NCI-H2029 (cell line): ENCODE measurements at regions not wholly inside any gene's neighbourhood (a gene's known extent, or its start where the extent isn't known, plus 50 kb on each side); places are given as distances from the start of the nearest gene placed in this dataset.
"Not testable (repeated sequence)": the region's sequence is repeated elsewhere in the genome, so short reads cannot be mapped to it uniquely, and the experiment has no call there.

Experiments used
- DNase-seq: peaks from one replicate; lab custom pipeline; 2025; lab: John Stamatoyannopoulos, UW

GRCh38 chr2:111400598-111401253 lies 280.0 kb downstream of the BCL2L11 start:
- DNase-seq = not testable (repeated sequence)

DNA sequence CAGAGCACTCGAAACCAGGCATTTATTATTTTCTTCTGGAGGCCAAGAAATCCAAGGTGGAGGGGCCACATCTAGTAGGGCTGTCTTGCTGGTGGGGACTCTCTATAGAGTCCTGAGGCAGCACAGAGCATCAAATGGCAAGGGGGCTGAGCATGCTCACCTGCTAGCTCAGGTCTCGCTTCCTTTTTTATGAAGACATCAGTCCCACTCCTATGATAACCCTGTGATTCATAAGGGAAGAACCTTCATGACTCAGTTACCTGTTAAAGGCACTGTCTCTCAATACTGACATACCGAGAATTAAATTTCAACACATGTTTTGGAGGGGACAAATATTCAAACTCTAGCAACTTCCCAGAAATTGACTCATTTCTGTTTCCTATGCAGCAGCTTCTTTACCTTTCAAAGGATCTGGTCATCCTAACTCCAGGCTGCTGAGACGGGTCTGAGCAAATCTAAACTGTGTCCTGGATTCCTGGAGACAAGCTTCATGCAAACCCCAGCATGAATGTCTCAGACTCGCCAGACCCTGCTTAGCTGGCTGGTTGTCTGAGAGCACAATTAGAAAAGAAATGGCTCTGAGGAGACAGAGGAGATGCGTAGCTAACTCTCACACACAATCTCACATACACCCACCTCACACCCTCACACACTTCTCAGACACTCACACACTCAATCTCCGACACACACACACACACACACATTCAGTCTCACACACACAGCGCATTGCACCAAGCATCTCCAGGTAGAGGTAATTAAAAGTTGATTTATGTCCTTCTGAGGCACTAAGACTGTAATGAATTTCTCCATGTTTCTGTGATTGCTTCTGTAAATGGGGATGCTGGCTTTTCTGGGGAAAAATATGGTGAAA lies 280.8 kb downstream of the BCL2L11 start:
- DNase-seq = not testable (repeated sequence)

- not testable (repeated sequence) for DNase-seq
These were observed 281.7 kb downstream of the BCL2L11 start for GRCh38 chr2:111402450-111402849.

GRCh38 chr2:111403287-111403686 lies 282.6 kb downstream of the BCL2L11 start:
- DNase-seq = not testable (repeated sequence)

- DNase-seq = not testable (repeated sequence)
These were observed 285.9 kb downstream of the BCL2L11 start for GRCh38 chr2:111406616-111407015.

DNA sequence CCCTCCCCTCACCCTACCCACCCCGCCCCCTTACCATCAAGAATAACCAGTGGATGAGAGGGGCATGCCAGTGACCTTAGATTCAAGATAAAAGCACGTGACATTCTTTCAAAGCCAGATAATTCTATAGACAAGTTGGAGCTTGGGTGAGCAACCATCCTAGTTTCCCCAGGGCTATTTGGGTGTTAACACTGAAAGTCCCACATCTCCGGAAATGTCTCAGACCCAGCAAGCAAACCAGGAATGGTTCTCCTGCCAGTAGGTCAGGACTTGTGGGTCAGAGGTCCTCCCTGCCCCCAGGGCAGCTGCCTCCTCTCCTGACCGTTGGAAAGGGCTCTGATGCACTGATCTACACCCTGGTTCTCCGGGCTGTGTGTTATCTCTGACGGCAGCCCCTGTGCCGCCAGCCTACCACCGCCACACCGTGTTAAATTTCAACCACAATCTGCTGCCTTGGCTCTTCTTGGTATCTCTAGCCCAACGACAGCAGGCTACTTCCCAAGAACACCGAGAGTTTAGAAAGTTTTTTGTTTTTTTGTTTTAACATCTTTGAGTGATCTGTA lies 287.0 kb downstream of the BCL2L11 start:
- DNase-seq = not testable (repeated sequence)

DNA sequence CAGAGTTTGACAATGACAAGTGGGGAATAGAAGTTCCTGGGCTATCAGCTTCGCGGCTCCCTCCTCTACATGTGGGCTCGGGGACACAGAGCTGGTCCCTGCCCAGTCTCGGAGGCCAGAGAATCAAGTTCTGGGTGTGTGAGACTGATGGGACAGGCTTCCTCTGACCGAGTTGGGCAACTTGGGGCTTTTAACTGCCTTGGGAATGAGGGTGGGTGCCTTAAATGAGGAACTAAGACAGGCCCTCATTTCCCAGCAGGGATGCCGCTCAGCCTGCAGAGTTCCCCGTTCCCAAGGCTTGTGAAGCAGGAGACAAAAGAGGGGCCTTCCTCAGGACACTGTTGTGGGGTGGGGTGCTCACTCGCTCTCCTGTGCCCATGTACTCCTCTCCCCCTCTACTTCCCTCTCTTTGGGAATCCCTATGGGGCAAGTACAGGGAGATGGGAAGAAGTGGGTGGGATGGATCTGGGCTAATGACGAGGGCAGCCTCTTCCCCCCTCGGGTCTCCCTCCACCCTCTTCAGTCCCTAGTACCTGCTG lies 290.2 kb downstream of the BCL2L11 start:
- DNase-seq = not testable (repeated sequence)

GRCh38 chr2:111411867-111412681 lies 291.4 kb downstream of the BCL2L11 start:
- not testable (repeated sequence) for DNase-seq

- DNase-seq = not testable (repeated sequence)
These were observed 292.3 kb downstream of the BCL2L11 start for GRCh38 chr2:111412841-111413650.

- not testable (repeated sequence) for DNase-seq
These were observed 293.2 kb downstream of the BCL2L11 start for GRCh38 chr2:111413950-111414349.

DNA sequence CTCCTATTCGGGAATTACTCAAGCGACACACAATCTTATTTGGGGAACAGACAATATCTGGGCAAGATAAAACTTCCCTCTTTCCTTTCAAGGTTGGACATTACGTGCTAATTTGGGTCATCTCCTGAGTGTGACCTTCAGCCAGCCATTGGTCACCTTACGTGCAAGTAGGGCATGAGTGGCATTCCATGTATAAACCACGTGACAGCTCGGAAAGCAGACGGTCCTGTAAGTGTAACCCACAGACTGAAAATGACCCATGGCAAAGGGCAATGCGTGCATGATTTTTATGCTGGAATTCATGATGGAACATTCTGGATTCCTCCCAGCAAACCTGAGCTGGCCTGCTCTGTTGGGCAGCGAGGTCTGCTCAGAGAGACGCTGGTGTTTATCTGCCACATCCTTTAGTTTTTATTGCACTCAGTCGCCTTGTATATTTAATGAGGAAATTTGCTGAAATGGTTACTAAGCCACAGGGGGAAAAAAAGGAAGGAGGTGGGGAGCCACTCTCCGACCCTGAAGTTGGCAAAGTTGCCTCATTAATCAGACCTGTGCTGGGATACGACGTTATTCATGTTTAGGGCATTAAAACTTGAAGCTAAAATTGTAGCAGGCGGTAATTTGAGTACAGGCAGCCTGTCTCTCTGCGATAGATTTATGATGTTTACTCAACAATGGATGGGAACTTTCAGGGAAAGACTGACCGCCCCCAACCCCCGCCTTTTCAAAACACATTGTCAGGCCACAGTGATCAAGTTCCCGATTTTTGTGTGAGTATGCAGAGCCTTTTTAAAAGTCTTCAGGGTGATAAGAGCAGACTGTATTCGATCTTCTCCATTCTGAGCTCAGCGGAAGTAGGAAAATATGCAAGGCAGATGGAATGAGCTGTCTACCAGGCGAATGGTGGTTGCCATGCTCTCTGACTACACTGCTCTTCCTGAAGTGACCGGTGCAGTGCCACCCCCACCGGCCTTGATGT lies 295.3 kb downstream of the BCL2L11 start:
- not testable (repeated sequence) for DNase-seq

DNA sequence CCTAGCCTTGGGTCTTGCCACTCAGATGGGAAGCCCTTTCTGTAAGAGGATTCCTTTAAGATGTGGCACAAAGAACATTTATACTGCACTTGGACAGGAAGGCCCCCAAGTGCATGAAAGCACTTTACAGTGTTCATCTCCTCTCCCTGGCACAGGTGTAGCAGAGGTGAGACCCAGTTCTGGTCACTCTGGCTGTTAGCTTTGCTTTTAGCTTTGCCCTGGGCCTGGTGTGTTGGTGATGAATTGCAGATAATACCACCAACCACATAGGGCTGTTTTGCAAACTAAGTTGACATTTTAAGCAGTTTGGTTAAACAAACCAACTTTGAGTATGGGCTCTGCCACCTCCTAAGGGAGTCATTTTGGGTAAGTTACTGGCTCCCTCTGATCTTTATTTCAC lies 296.3 kb downstream of the BCL2L11 start:
- not testable (repeated sequence) for DNase-seq

DNA sequence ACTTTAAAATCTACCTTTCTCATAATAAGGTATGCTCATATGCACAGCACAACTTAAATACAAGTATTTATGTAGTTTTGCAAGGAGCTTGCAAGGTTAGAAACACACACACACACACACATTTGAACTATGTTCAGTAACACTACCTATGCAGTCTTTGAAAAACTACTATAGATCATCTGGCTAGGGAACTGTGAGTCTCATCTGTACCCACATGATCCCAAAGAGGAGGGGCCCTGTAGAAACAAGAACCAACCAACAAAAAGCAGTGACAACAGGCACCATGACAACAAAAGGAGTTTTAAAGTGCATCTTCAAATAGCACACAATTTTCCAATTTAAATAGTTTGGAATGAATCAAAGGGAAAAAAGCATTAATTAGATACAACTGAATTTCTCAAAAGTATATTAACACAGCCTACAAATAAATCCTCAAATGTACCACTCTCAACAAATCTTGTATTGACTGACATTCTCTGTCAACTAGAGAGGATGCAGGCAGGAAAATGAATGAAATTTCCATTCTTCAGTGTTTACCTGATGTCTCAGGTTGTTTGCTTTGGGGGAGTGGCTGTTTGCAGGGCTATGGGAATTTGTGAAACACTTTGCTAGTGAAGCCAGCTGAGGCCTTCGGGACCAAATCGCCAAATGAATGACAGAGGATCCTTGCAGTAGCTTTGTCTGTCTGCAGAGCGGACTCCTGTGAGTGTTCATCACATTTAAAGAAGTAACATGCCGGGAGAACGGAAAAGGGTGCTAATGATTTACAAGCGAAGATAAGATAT lies 297.6 kb downstream of the BCL2L11 start:
- DNase-seq = not testable (repeated sequence)

GRCh38 chr2:111420074-111420473 lies 299.4 kb downstream of the BCL2L11 start:
- not testable (repeated sequence) for DNase-seq

- not testable (repeated sequence) for DNase-seq
These were observed 300.1 kb downstream of the BCL2L11 start for GRCh38 chr2:111420835-111421234.

- DNase-seq = not testable (repeated sequence)
These were observed 301.2 kb downstream of the BCL2L11 start for GRCh38 chr2:111421949-111422348.

- DNase-seq = not testable (repeated sequence)
These were observed 301.8 kb downstream of the BCL2L11 start for GRCh38 chr2:111422562-111422961.

DNA sequence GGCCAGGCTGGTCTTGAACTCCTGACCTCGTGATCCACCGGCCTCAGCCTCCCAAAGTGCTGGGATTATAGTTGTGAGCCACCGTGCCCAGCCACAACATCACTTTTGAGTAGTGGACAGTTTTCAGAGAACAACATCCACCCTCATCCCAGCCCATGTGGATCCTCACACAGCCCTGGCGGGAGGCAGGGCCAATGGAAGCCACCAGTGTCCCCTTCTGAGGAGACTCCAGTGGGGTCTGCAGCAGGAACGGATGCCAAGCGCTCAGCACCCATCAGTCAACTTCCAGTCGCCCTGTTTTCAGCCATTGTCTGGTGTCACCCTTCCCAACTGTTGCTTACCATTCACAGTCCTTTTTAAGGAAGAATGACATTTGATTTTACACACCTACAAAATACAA lies 302.5 kb downstream of the BCL2L11 start:
- not testable (repeated sequence) for DNase-seq

- DNase-seq = not testable (repeated sequence)
These were observed 303.5 kb downstream of the BCL2L11 start for GRCh38 chr2:111424176-111424575.
